DND-41 (cell line): ENCODE measurements at regions not wholly inside any gene's neighbourhood (a gene's known extent, or its start where the extent isn't known, plus 50 kb on each side); places are given as distances from the start of the nearest gene placed in this dataset.

Source experiments
- ATAC-seq: fragments of 200-7000 bp; cut with Tn5 transposase; 3 replicates; pipeline ENCODE4 v1.9.1; 2021; ENCODE audit warnings: low read depth; ENCODE audit not compliant: insufficient read depth
- DNase-seq: peaks from one replicate; pipeline ENCODE4 v3.0.0-alpha.2; 2020
- H2AFZ ChIP-seq: 2 replicates; pipeline ENCODE4 v1.6.0; 2012; ENCODE audit warnings: low read depth, low read length
- H3K27ac ChIP-seq: 2 replicates; pipeline ENCODE4 v1.5.1; 2012; ENCODE audit warnings: low read length, inconsistent platforms
- H3K27me3 ChIP-seq: fragments of 200-600 bp; sonication (generic); 2 replicates; pipeline ENCODE4 v1.6.0; 2012; ENCODE audit warnings: low read length, mild to moderate bottlenecking, inconsistent platforms; ENCODE audit not compliant: insufficient read depth, poor library complexity
- H3K36me3 ChIP-seq: 2 replicates; pipeline ENCODE4 v1.5.1; 2012; ENCODE audit warnings: low read length, inconsistent platforms; ENCODE audit not compliant: insufficient read depth
- H3K4me1 ChIP-seq: 2 replicates; pipeline ENCODE4 v1.5.1; 2012; ENCODE audit warnings: mild to moderate bottlenecking, low read length; ENCODE audit not compliant: insufficient read depth
- H3K4me2 ChIP-seq: 2 replicates; pipeline ENCODE4 v1.6.0; 2012; ENCODE audit warnings: mild to moderate bottlenecking, moderate library complexity, low read length, inconsistent platforms; ENCODE audit not compliant: insufficient read depth
- H3K4me3 ChIP-seq, 2 experiments: fragments of 200-600 bp in 1 of 2; shearing (Covaris generic) in 1 of 2; 2 replicates each; pipeline ENCODE4 v1.5.1; 2012 to 2016; ENCODE audit warnings: inconsistent platforms in 2 of 2, low read length in 2 of 2, mild to moderate bottlenecking in 2 of 2, low read depth in 1 of 2, moderate library complexity in 1 of 2
- H3K79me2 ChIP-seq: 2 replicates; pipeline ENCODE4 v1.6.0; 2012; ENCODE audit warnings: low read length, inconsistent platforms; ENCODE audit not compliant: insufficient read depth
- H3K9ac ChIP-seq: 2 replicates; pipeline ENCODE4 v1.6.0; 2012; ENCODE audit warnings: low read depth, mild to moderate bottlenecking, inconsistent platforms, low read length, moderate library complexity
- H3K9me3 ChIP-seq: 2 replicates; pipeline ENCODE4 v1.5.1; 2012; ENCODE audit warnings: low read length, moderate library complexity, mild to moderate bottlenecking, inconsistent platforms; ENCODE audit not compliant: insufficient read depth, severe bottlenecking
- H4K20me1 ChIP-seq: 2 replicates; pipeline ENCODE4 v1.6.0; 2012; ENCODE audit warnings: low read length; ENCODE audit not compliant: insufficient read depth
- EZH2 ChIP-seq: IDR thresholded peaks from 3 replicates; pipeline ENCODE4 v1.6.1; 2012; ENCODE audit warnings: borderline replicate concordance, low read depth, mild to moderate bottlenecking, moderate library complexity, low read length, inconsistent platforms; ENCODE audit not compliant: severe bottlenecking
- TF ChIP-seq, protein P1 (sequence below): IDR thresholded peaks from 2 replicates; pipeline ENCODE4 v1.5.1; 2012; ENCODE audit warnings: borderline replicate concordance, low read length, moderate library complexity, mild to moderate bottlenecking; ENCODE audit not compliant: poor library complexity, severe bottlenecking; ENCODE audit errors: extremely low read depth

DNA sequence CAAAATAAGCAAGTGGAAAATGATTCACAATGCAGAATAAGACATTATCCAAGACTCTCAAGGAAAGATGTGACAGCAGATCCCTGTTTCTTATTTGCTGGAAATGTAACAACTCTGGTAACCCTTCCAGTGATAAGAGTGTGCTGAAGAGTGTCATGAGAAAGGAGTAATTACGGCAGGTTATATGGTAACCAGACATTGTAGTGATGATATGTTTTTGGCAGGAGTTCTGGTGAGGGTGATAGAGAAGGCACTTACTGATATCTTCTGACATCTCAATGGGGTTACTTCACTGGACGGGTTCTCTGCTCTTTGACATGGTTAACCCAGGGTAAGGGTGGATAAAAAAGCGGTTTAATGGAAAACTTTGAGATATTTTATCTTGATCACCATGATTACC lies 1270.9 kb downstream of the CDH11 start:
- DNase-seq, result no peak
- H3K9ac ChIP-seq, result no peak overlapping the region
- H3K36me3 ChIP-seq, result no peaks in the 10 kb centered on the region
- no peak overlapping the region for H3K4me3 ChIP-seq
- no peak overlapping the region for H3K4me2 ChIP-seq
- H3K4me1 ChIP-seq, result no peaks in the 10 kb centered on the region
- ATAC-seq, result no peak
- no peaks in the 10 kb centered on the region for H3K9me3 ChIP-seq
- no peaks in the 10 kb centered on the region for H3K27me3 ChIP-seq
- no peak for TF ChIP-seq EZH2
- TF ChIP-seq, protein P1, sequence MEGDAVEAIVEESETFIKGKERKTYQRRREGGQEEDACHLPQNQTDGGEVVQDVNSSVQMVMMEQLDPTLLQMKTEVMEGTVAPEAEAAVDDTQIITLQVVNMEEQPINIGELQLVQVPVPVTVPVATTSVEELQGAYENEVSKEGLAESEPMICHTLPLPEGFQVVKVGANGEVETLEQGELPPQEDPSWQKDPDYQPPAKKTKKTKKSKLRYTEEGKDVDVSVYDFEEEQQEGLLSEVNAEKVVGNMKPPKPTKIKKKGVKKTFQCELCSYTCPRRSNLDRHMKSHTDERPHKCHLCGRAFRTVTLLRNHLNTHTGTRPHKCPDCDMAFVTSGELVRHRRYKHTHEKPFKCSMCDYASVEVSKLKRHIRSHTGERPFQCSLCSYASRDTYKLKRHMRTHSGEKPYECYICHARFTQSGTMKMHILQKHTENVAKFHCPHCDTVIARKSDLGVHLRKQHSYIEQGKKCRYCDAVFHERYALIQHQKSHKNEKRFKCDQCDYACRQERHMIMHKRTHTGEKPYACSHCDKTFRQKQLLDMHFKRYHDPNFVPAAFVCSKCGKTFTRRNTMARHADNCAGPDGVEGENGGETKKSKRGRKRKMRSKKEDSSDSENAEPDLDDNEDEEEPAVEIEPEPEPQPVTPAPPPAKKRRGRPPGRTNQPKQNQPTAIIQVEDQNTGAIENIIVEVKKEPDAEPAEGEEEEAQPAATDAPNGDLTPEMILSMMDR, result no peak
- H3K27ac ChIP-seq, result no peak overlapping the region
- no peaks in the 10 kb centered on the region for H4K20me1 ChIP-seq
- no peak overlapping the region for H2AFZ ChIP-seq
- no peaks in the 10 kb centered on the region for H3K79me2 ChIP-seq

DNA sequence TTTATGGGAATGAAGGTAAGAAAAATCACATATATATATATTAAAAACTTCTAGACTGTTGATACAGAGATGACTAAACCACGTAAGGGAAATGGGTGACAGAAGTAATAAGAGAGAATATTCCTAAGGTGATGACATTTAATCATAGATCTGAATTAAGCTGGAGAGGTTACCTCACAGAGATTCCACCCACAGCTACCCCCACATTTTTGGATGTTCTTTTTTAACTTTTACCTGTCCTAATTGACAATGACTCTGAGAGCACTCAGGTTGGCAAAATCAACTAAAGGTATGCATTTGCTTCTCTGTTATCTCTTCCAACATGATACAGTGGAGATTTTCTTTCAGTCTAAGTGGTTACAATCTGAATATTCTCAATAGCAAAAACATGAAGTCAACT lies 1280.6 kb downstream of the CDH11 start:
- no peak overlapping the region for H3K9ac ChIP-seq
- no peak overlapping the region for H3K27ac ChIP-seq
- peaks cover 4% of the 10 kb centered on the region for H3K9me3 ChIP-seq
- TF ChIP-seq EZH2, result no peak
- H3K4me2 ChIP-seq, result no peak overlapping the region
- H3K4me3 ChIP-seq, result no peak overlapping the region
- no peaks in the 10 kb centered on the region for H3K79me2 ChIP-seq
- H3K27me3 ChIP-seq, result no peaks in the 10 kb centered on the region
- no peaks in the 10 kb centered on the region for H3K36me3 ChIP-seq
- H4K20me1 ChIP-seq, result no peaks in the 10 kb centered on the region
- ATAC-seq, result no peak
- no peak for DNase-seq
- no peaks in the 10 kb centered on the region for H3K4me1 ChIP-seq
- no peak overlapping the region for H2AFZ ChIP-seq

DNA sequence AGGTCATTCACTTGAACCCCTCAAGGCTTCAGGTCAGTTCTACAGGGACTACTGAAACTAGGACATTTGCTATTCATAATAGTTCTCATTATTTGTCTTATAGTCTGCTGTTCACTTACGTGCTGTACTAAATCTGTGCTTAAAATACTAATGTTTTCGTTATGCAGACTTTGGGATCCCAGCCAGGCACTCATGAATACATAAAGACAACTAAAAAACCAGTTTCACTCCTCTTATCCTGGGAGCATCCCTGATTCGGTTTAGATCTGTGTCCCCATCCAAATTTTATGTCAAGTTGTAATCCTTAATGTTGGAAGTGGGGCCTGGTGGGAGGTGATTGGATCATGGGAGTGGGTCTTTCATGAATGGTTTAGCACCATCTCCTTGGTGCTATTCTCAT lies 1291.8 kb downstream of the CDH11 start:
- ATAC-seq, result no peak
- Histone ChIP-seq H3K4me3 (no peak overlapping the region), H2AFZ (no peak overlapping the region), H3K4me1 (no peaks in the 10 kb centered on the region), H3K9ac (no peak overlapping the region), H3K27me3 (no peaks in the 10 kb centered on the region), H3K27ac (no peak overlapping the region), H3K9me3 (peaks cover 3% of the 10 kb centered on the region), H3K4me2 (no peak overlapping the region), H4K20me1 (no peaks in the 10 kb centered on the region), H3K36me3 (no peaks in the 10 kb centered on the region), H3K79me2 (no peaks in the 10 kb centered on the region)
- TF ChIP-seq, protein P1, result no peak
- no peak for TF ChIP-seq EZH2
- DNase-seq, result no peak

DNA sequence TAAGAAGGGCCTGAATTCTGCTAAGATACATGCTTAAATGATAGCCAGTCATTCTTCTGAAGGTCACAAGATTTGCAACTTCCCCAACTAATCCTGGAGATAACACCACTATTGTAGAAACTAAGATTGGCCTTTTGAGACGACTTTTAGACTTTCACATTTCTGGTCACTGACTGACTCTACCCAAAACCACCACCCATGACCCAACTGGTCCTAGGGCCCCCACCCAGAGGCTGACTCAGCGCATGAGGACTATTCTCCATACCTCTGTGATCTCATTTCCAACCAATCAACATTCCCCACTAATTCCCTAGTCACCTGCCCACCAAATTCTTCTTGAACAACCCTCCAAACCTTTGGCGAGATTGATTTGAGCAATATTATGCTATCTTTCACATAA lies 1299.0 kb downstream of the CDH11 start:
- DNase-seq (no peak), ATAC-seq (no peak)
- TF ChIP-seq EZH2, result no peak
- TF ChIP-seq, protein P1, result no peak
- no peaks in the 10 kb centered on the region for H4K20me1 ChIP-seq
- no peak overlapping the region for H3K9ac ChIP-seq
- H3K27me3 ChIP-seq, result no peaks in the 10 kb centered on the region
- no peaks in the 10 kb centered on the region for H3K4me1 ChIP-seq
- no peak overlapping the region for H3K4me3 ChIP-seq
- H3K4me2 ChIP-seq, result no peak overlapping the region
- H3K36me3 ChIP-seq, result no peaks in the 10 kb centered on the region
- no peak overlapping the region for H3K27ac ChIP-seq
- H3K9me3 ChIP-seq, result no peaks in the 10 kb centered on the region
- H2AFZ ChIP-seq, result no peak overlapping the region
- H3K79me2 ChIP-seq, result no peaks in the 10 kb centered on the region
